ENCODE measurements at regions not wholly inside any gene's neighbourhood (a gene's known extent, or its start where the extent isn't known, plus 50 kb on each side); places are given as distances from the start of the nearest gene placed in this dataset.

GRCh38 chrX:53831662-53832635 is 145.4 kb upstream of the HUWE1 start:
- no peaks in the 10 kb centered on the region for H3K4me1 ChIP-seq (ENCODE audit: control insufficient read depth in 1 of 2, insufficient read depth in 2 of 2, low read depth in 1 of 2, low read length in 1 of 2)
- H3F3A ChIP-seq (replicated peaks; ENCODE audit: insufficient read depth): no peaks in the 10 kb centered on the region
- no peaks in the 10 kb centered on the region for H3K36me3 ChIP-seq (replicated peaks in 1 of 2; ENCODE audit: control insufficient read depth in 1 of 2, insufficient read depth in 2 of 2, low read length in 1 of 2)
- H3K27me3 ChIP-seq (ENCODE audit: insufficient read depth): no peaks in the 10 kb centered on the region
- H3K4me3 ChIP-seq (ENCODE audit: low read depth in 2 of 2, low read length in 1 of 2): no peak overlapping the region
- no peaks in the 10 kb centered on the region for H3K79me2 ChIP-seq (ENCODE audit: insufficient read depth)
- TF ChIP-seq EZH2phosphoT487 (IDR thresholded peaks at IDR 0.05; ENCODE audit: borderline replicate concordance, low read depth) (no peak), CTCF (IDR thresholded peaks at IDR 0.05) (peak; percentile 55), RAD21 (IDR thresholded peaks at IDR 0.05; ENCODE audit: low read length) (peak; percentile 70), SMC3 (IDR thresholded peaks at IDR 0.05; ENCODE audit: low read depth, low read length) (peak; percentile 47; the same call in 1 of the 2 replicates)
- no peak overlapping the region for H2AFZ ChIP-seq (ENCODE audit: low read depth)
- no peak overlapping the region for H3K9ac ChIP-seq
- POLR2A ChIA-PET: no interaction called here
- no peak overlapping the region for H3K27ac ChIP-seq (ENCODE audit: low read depth in 2 of 2, low read length in 1 of 2)
- CTCF ChIA-PET: interaction anchor here (1.1 kb wide), 1 partner anchor 68 kb away, joined by 4 read pairs; no protein-coding TSS in a partner anchor
- peak; percentile 45 for DNase-seq
- 17% methylated on average over 8 of the region's 8 CpGs for WGBS (ENCODE audit: low lambda C conversion rate)
- no peaks in the 10 kb centered on the region for H3K9me2 ChIP-seq
- H3K9me3 ChIP-seq: no peaks in the 10 kb centered on the region
- no peaks in the 10 kb centered on the region for H4K20me1 ChIP-seq (ENCODE audit: insufficient read depth)
- no peak overlapping the region for H3K4me2 ChIP-seq

- Histone ChIP-seq H4K20me1 (ENCODE audit: insufficient read depth) (no peaks in the 10 kb centered on the region), H3K36me3 (replicated peaks in 1 of 2; ENCODE audit: control insufficient read depth in 1 of 2, insufficient read depth in 2 of 2, low read length in 1 of 2) (no peaks in the 10 kb centered on the region), H3K4me1 (ENCODE audit: control insufficient read depth in 1 of 2, insufficient read depth in 2 of 2, low read depth in 1 of 2, low read length in 1 of 2) (no peaks in the 10 kb centered on the region), H3K4me3 (ENCODE audit: low read depth in 2 of 2, low read length in 1 of 2) (no peak overlapping the region), H3K9ac (no peak overlapping the region), H3K9me2 (no peaks in the 10 kb centered on the region), H3K27ac (ENCODE audit: low read depth in 2 of 2, low read length in 1 of 2) (no peak overlapping the region), H3K27me3 (ENCODE audit: insufficient read depth) (no peaks in the 10 kb centered on the region; the same call in 1 of the 2 replicates), H3K9me3 (no peaks in the 10 kb centered on the region), H3F3A (replicated peaks; ENCODE audit: insufficient read depth) (no peaks in the 10 kb centered on the region), H3K79me2 (ENCODE audit: insufficient read depth) (no peaks in the 10 kb centered on the region), H2AFZ (ENCODE audit: low read depth) (no peak overlapping the region), H3K4me2 (no peak overlapping the region)
- DNase-seq: no peak
- ChIA-PET CTCF (no interaction called here), POLR2A (no interaction called here)
- 14% methylated on average over 2 of the region's 2 CpGs for WGBS (ENCODE audit: low lambda C conversion rate)
- no peak for TF ChIP-seq GATA2 (CRISPR knock-in tag; IDR thresholded peaks at IDR 0.05)
- no peak for TF ChIP-seq GABPA (IDR thresholded peaks at IDR 0.05; ENCODE audit: low read depth)
- TF ChIP-seq RFX5 (IDR thresholded peaks at IDR 0.05; ENCODE audit: low read length): no peak
- TF ChIP-seq NRF1 (IDR thresholded peaks at IDR 0.05; ENCODE audit: low read depth, low read length): no peak
- TF ChIP-seq PBX3 (IDR thresholded peaks at IDR 0.05): no peak
- TF ChIP-seq IRF3 (IDR thresholded peaks at IDR 0.05; ENCODE audit: low read depth, low read length): no peak
- no peak for TF ChIP-seq RAD21 (IDR thresholded peaks at IDR 0.05; ENCODE audit: low read length)
- TF ChIP-seq SIN3A (IDR thresholded peaks at IDR 0.05; ENCODE audit: borderline replicate concordance, low read depth, low read length): no peak
- TF ChIP-seq ZBTB33 (IDR thresholded peaks at IDR 0.05; ENCODE audit: borderline replicate concordance, low read depth): no peak
- TF ChIP-seq MEF2A (IDR thresholded peaks at IDR 0.05; ENCODE audit: borderline replicate concordance, low read depth): no peak
- no peak for TF ChIP-seq EZH2phosphoT487 (IDR thresholded peaks at IDR 0.05; ENCODE audit: borderline replicate concordance, low read depth)
- no peak for TF ChIP-seq REST (IDR thresholded peaks at IDR 0.05; ENCODE audit: low read depth, low read length)
- no peak for TF ChIP-seq POLR2AphosphoS5 (IDR thresholded peaks at IDR 0.05; ENCODE audit: low read depth, low read length)
Observed at GRCh38 chrX:53824686-53825085, 138.2 kb upstream of the HUWE1 start.

All from SK-N-SH (cell line).